D721Med (cell line): ENCODE measurements at regions not wholly inside any gene's neighbourhood (a gene's known extent, or its start where the extent isn't known, plus 50 kb on each side); places are given as distances from the start of the nearest gene placed in this dataset.

Source experiments
- DNase-seq: peaks from one replicate; pipeline ENCODE4 v3.0.0; 2011; ENCODE audit warnings: low spot score; ENCODE audit not compliant: insufficient read length
- FAIRE-seq: peaks from 2 replicates; lab custom pipeline; 2011; peaks lifted over from hg19 to GRCh38; lab: Jason Lieb, UNC
- CTCF ChIP-seq: IDR thresholded peaks from 2 replicates; pipeline ENCODE4 v1.5.1; 2012; ENCODE audit warnings: mild to moderate bottlenecking, control low read depth; ENCODE audit not compliant: insufficient read depth; ENCODE audit errors: missing control alignments

- no peak for TF ChIP-seq CTCF
- FAIRE-seq, result no peak
Measured at GRCh38 chr14:36449903-36450302, 70.1 kb downstream of the NKX2-1 start.

DNA sequence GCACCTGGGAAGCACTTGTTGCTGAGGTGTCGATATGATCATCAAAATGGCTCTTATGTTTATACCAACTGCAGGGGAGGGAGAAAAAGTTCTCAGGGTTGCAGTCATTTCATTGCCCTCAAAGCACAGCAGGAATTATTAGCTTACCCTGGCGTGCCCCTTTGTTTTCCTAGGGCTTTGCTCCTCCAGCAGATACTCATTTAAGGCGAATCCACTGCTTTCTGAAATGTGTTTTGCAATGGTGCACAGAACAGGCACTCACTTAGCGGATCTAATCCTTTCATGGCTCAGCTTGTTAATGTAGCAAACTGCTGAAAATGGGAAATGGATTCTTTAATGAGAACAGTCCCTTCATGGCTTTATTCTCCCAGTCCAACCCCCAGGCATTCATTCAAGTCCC, 76.7 kb downstream of the NKX2-1 start:
- no peak for DNase-seq
- FAIRE-seq, result no peak
- TF ChIP-seq CTCF, result no peak

More at GRCh38 chr14:36449903-36450302, 70.1 kb downstream of the NKX2-1 start:
- DNase-seq, result no peak

DNA sequence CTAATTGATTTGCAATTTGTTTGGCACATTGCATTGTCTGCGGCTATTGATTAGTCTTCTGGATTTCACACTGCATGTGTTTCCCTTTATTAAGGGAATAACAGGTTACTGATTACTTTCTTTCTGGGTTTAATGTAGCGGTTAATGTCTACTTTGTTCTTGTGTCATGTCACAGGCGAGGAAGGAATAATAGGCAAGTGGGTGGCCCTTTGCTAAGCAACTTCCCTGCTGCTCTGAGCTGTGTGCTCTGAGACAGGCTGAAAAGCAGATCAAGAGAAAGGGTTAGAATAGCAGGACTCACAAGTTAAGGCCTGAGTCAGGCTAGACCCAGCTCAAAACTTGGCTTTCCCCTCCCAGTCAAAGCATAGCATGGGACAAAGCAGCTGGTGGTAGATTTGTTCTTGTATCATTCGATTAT, 77.2 kb downstream of the NKX2-1 start:
- DNase-seq (no peak), FAIRE-seq (no peak)
- no peak for TF ChIP-seq CTCF

DNA sequence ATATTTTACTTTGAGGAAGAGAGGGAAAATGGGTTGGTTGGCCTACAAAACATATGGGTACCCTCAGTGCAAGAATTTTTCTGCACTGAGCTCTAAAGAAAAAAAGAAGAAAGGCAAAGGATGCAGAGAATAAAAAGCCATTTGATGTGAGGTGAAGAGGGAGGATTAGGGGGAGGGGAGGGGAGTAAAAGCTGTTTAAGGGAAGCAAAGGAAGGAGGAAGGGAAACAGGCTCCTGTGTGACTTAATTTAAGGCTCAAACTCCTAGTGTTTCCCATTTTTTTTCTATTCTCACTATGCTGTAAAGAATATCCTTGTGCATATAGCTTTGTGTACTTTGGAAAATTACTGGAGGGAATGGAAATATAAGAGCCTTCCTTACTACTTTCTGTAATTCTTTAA, 78.7 kb downstream of the NKX2-1 start:
- DNase-seq (no peak), FAIRE-seq (no peak)
- no peak for TF ChIP-seq CTCF

DNA sequence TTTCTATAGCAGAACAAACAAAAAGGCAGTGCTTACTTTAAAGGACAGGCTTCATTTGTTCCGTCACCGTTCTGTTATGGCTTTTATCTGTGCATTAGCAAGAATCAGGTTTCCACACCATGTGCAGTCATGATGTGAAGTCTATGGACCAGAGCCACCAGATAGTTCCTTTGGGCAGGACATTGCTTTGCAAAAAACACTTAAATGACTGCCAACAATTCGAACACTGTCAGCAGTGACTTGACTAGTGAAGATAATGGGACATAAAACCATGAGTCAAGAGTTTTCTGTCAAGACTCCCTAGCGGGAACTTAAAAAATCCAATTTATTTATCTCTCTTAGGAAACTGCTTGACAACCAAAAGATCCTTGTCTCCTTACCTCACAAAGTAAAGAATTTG, 80.3 kb downstream of the NKX2-1 start:
- FAIRE-seq (no peak), DNase-seq (no peak)
- no peak for TF ChIP-seq CTCF

GRCh38 chr14:36438883-36439282, 81.1 kb downstream of the NKX2-1 start:
- FAIRE-seq, result no peak
- TF ChIP-seq CTCF, result no peak

GRCh38 chr14:36430662-36431084, 89.4 kb downstream of the NKX2-1 start:
- no peak for TF ChIP-seq CTCF
- FAIRE-seq (no peak), DNase-seq (no peak)

More at GRCh38 chr14:36438883-36439282, 81.1 kb downstream of the NKX2-1 start:
- no peak for DNase-seq
